ENCODE measurements at regions not wholly inside any gene's neighbourhood (a gene's known extent, or its start where the extent isn't known, plus 50 kb on each side); places are given as distances from the start of the nearest gene placed in this dataset.

- ATAC-seq: no peak
Measured at GRCh38 chr17:71677439-71677838, 443.4 kb upstream of the SOX9 start.

More at GRCh38 chr17:71677439-71677838, 443.4 kb upstream of the SOX9 start:
- no peaks in the 10 kb centered on the region for H3F3A ChIP-seq (replicated peaks; ENCODE audit: low read depth)
- no peak for DNase-seq (ENCODE audit: low spot score)
- H4K20me1 ChIP-seq (replicated peaks; ENCODE audit: insufficient read depth): no peaks in the 10 kb centered on the region
- peaks cover 2% of the 10 kb centered on the region for H3K27me3 Mint-ChIP-seq (ENCODE audit: insufficient read depth, low read depth, poor library complexity)
- H3K36me3 Mint-ChIP-seq (ENCODE audit: low read depth): no peaks in the 10 kb centered on the region
- no peak for TF ChIP-seq POLR2AphosphoS5 (IDR thresholded peaks at IDR 0.05; ENCODE audit: low read depth)
- no peak for TF ChIP-seq ZNF462 (CRISPR knock-in tag; IDR thresholded peaks at IDR 0.05)
- TF ChIP-seq ETS1 (IDR thresholded peaks at IDR 0.05): no peak
- no peak for TF ChIP-seq NANOG (IDR thresholded peaks at IDR 0.05; ENCODE audit: borderline replicate concordance)
- TF ChIP-seq JUNB (IDR thresholded peaks at IDR 0.05; ENCODE audit: unreplicated experiment): no peak
- no peak for TF ChIP-seq REST (IDR thresholded peaks at IDR 0.05; ENCODE audit: unreplicated experiment)
- no peak for TF ChIP-seq ZNF331 (CRISPR knock-in tag; IDR thresholded peaks at IDR 0.05; ENCODE audit: low read depth)
- no peak for TF ChIP-seq STAT1 (IDR thresholded peaks at IDR 0.05; ENCODE audit: unreplicated experiment)
- TF ChIP-seq ZNF114 (CRISPR knock-in tag; IDR thresholded peaks at IDR 0.05): no peak
- TF ChIP-seq CREB1 (CRISPR knock-in tag; IDR thresholded peaks at IDR 0.05; ENCODE audit: low read depth): no peak
- no peak for TF ChIP-seq CTCF (conservative IDR thresholded peaks at IDR 0.05; ENCODE audit: low read depth in 2 of 2)
- no peak for TF ChIP-seq EZH2 (IDR thresholded peaks at IDR 0.05; ENCODE audit: low read depth, unreplicated experiment)
- H3K27ac Mint-ChIP-seq: no peak overlapping the region
- no peaks in the 10 kb centered on the region for H3K4me1 ChIP-seq (ENCODE audit: insufficient read depth)
- no peaks in the 10 kb centered on the region for H3K79me2 ChIP-seq (replicated peaks; ENCODE audit: insufficient read depth)
- H3K9me3 Mint-ChIP-seq: no peaks in the 10 kb centered on the region
- no peak overlapping the region for H3K27ac ChIP-seq (ENCODE audit: low read depth)
- H3K4me2 ChIP-seq: no peak overlapping the region
- H3K27me3 ChIP-seq (ENCODE audit: insufficient read depth): no peaks in the 10 kb centered on the region
- no peaks in the 10 kb centered on the region for H3K4me1 Mint-ChIP-seq
- H2AFZ ChIP-seq: no peak overlapping the region
- H3K4me3 ChIP-seq: no peak overlapping the region
- peaks cover 6% of the 10 kb centered on the region; the same call in 1 of the 2 replicates for H3K9me2 ChIP-seq (ENCODE audit: insufficient read depth)
- H3K4me3 Mint-ChIP-seq: no peak overlapping the region
- no peaks in the 10 kb centered on the region for H3K36me3 ChIP-seq (ENCODE audit: insufficient read depth)

All from GM23338 (cell line).